ENCODE measurements at regions not wholly inside any gene's neighbourhood (a gene's known extent, or its start where the extent isn't known, plus 50 kb on each side); places are given as distances from the start of the nearest gene placed in this dataset.
"Not testable (repeated sequence)": the region's sequence is repeated elsewhere in the genome, so short reads cannot be mapped to it uniquely, and the experiment has no call there.

- not testable (repeated sequence) for ATAC-seq (replicated peaks); H3K27ac Mint-ChIP-seq; H3K4me3 Mint-ChIP-seq; H3K9me3 Mint-ChIP-seq; DNase-seq; H3K36me3 Mint-ChIP-seq (ENCODE audit: insufficient read depth); H3K4me1 Mint-ChIP-seq (ENCODE audit: low read depth in 2 of 2)
- peaks cover 13 to 26% of the 10 kb centered on the region in 2 donors for H3K27me3 Mint-ChIP-seq
These were observed 366.0 kb upstream of the SFSWAP start for GRCh38 chr12:131344715-131345520.

GRCh38 chr12:131345521-131346436 lies 365.1 kb upstream of the SFSWAP start:
- DNase-seq, result no peak
- Mint-ChIP-seq H3K4me1 (ENCODE audit: low read depth in 2 of 2) (no peaks in the 10 kb centered on the region), H3K4me3 (no peak overlapping the region), H3K27me3 (peaks cover 13 to 30% of the 10 kb centered on the region in 2 donors), H3K36me3 (ENCODE audit: insufficient read depth) (no peaks in the 10 kb centered on the region), H3K27ac (no peak overlapping the region), H3K9me3 (no peaks in the 10 kb centered on the region)
- no peak for ATAC-seq (replicated peaks)

GRCh38 chr12:131346555-131347344 lies 364.1 kb upstream of the SFSWAP start:
- ATAC-seq (replicated peaks) (no peak), DNase-seq (no peak)
- Mint-ChIP-seq H3K4me1 (ENCODE audit: low read depth in 2 of 2) (no peaks in the 10 kb centered on the region), H3K27ac (no peak overlapping the region), H3K36me3 (ENCODE audit: insufficient read depth) (no peaks in the 10 kb centered on the region), H3K9me3 (peaks cover 0 to 2% of the 10 kb centered on the region in 2 donors), H3K27me3 (peaks cover 13 to 30% of the 10 kb centered on the region in 2 donors), H3K4me3 (no peak overlapping the region)

GRCh38 chr12:131347345-131347714 lies 363.6 kb upstream of the SFSWAP start:
- ATAC-seq (replicated peaks) (no peak), DNase-seq (no peak)
- Mint-ChIP-seq H3K27ac (no peak overlapping the region), H3K4me1 (ENCODE audit: low read depth in 2 of 2) (no peaks in the 10 kb centered on the region), H3K9me3 (peaks cover 0 to 2% of the 10 kb centered on the region in 2 donors), H3K27me3 (peaks cover 13 to 30% of the 10 kb centered on the region in 2 donors), H3K36me3 (ENCODE audit: insufficient read depth) (no peaks in the 10 kb centered on the region), H3K4me3 (no peak overlapping the region)

- no peak overlapping the region for H3K27ac Mint-ChIP-seq
- no peak overlapping the region for H3K4me3 Mint-ChIP-seq
- DNase-seq (no peak), ATAC-seq (replicated peaks) (no peak)
- no peaks in the 10 kb centered on the region for H3K4me1 Mint-ChIP-seq (ENCODE audit: low read depth in 2 of 2)
- H3K36me3 Mint-ChIP-seq (ENCODE audit: insufficient read depth), result no peaks in the 10 kb centered on the region
- peaks cover 0 to 2% of the 10 kb centered on the region in 2 donors for H3K9me3 Mint-ChIP-seq
- H3K27me3 Mint-ChIP-seq, result peaks cover 13 to 33% of the 10 kb centered on the region in 2 donors
These were observed 363.2 kb upstream of the SFSWAP start for GRCh38 chr12:131347732-131348131.

- ATAC-seq (replicated peaks), result no peak
- no peak overlapping the region for H3K27ac Mint-ChIP-seq
- H3K4me3 Mint-ChIP-seq, result no peak overlapping the region
- H3K36me3 Mint-ChIP-seq (ENCODE audit: insufficient read depth), result no peaks in the 10 kb centered on the region
- peaks cover 0 to 2% of the 10 kb centered on the region in 2 donors for H3K9me3 Mint-ChIP-seq
- no peak for DNase-seq
- H3K4me1 Mint-ChIP-seq (ENCODE audit: low read depth in 2 of 2), result no peaks in the 10 kb centered on the region
- H3K27me3 Mint-ChIP-seq, result peaks cover 13 to 38% of the 10 kb centered on the region in 2 donors
These were observed 362.7 kb upstream of the SFSWAP start for GRCh38 chr12:131348231-131348630.

- ATAC-seq (replicated peaks), result no peak
- H3K27ac Mint-ChIP-seq, result no peak overlapping the region
- no peaks in the 10 kb centered on the region for H3K4me1 Mint-ChIP-seq (ENCODE audit: low read depth in 2 of 2)
- H3K36me3 Mint-ChIP-seq (ENCODE audit: insufficient read depth), result no peaks in the 10 kb centered on the region
- peaks cover 0 to 2% of the 10 kb centered on the region in 2 donors for H3K9me3 Mint-ChIP-seq
- H3K27me3 Mint-ChIP-seq, result peaks cover 13 to 39% of the 10 kb centered on the region in 2 donors
- no peak overlapping the region for H3K4me3 Mint-ChIP-seq
- no peak for DNase-seq
These were observed 362.2 kb upstream of the SFSWAP start for GRCh38 chr12:131348646-131349045.

- Mint-ChIP-seq H3K36me3 (ENCODE audit: insufficient read depth) (no peaks in the 10 kb centered on the region), H3K4me1 (ENCODE audit: low read depth in 2 of 2) (no peaks in the 10 kb centered on the region), H3K27ac (no peak overlapping the region), H3K27me3 (peaks cover 19 to 47% of the 10 kb centered on the region in 2 donors), H3K4me3 (no peak overlapping the region), H3K9me3 (peaks cover 0 to 2% of the 10 kb centered on the region in 2 donors)
- no peak for DNase-seq
- no peak for ATAC-seq (replicated peaks)
These were observed 361.3 kb upstream of the SFSWAP start for GRCh38 chr12:131349397-131350127.

GRCh38 chr12:131350943-131351318 lies 360.0 kb upstream of the SFSWAP start:
- no peak for ATAC-seq (replicated peaks)
- Mint-ChIP-seq H3K4me1 (ENCODE audit: low read depth in 2 of 2) (no peaks in the 10 kb centered on the region), H3K36me3 (ENCODE audit: insufficient read depth) (no peaks in the 10 kb centered on the region), H3K27ac (no peak overlapping the region), H3K27me3 (peaks cover 30 to 60% of the 10 kb centered on the region in 2 donors), H3K9me3 (peaks cover 0 to 2% of the 10 kb centered on the region in 2 donors), H3K4me3 (no peak overlapping the region)
- no peak for DNase-seq

GRCh38 chr12:131351319-131352028 lies 359.4 kb upstream of the SFSWAP start:
- DNase-seq, result no peak
- Mint-ChIP-seq H3K27ac (no peak overlapping the region), H3K36me3 (ENCODE audit: insufficient read depth) (no peaks in the 10 kb centered on the region), H3K9me3 (peaks cover 0 to 2% of the 10 kb centered on the region in 2 donors), H3K4me3 (no peak overlapping the region), H3K4me1 (ENCODE audit: low read depth in 2 of 2) (no peaks in the 10 kb centered on the region), H3K27me3 (peaks cover 35 to 65% of the 10 kb centered on the region in 2 donors)
- ATAC-seq (replicated peaks), result no peak

- no peak overlapping the region for H3K4me3 Mint-ChIP-seq
- DNase-seq, result no peak
- peaks cover 0 to 2% of the 10 kb centered on the region in 2 donors for H3K9me3 Mint-ChIP-seq
- H3K27me3 Mint-ChIP-seq, result peaks cover 44 to 74% of the 10 kb centered on the region in 2 donors
- ATAC-seq (replicated peaks), result no peak
- no peak overlapping the region for H3K27ac Mint-ChIP-seq
- no peaks in the 10 kb centered on the region for H3K4me1 Mint-ChIP-seq (ENCODE audit: low read depth in 2 of 2)
- no peaks in the 10 kb centered on the region for H3K36me3 Mint-ChIP-seq (ENCODE audit: insufficient read depth)
These were observed 358.5 kb upstream of the SFSWAP start for GRCh38 chr12:131352296-131352900.

- H3K27ac Mint-ChIP-seq, result no peak overlapping the region
- ATAC-seq (replicated peaks) (no peak), DNase-seq (no peak)
- peaks cover 48 to 74% of the 10 kb centered on the region in 2 donors for H3K27me3 Mint-ChIP-seq
- H3K9me3 Mint-ChIP-seq, result peaks cover 0 to 2% of the 10 kb centered on the region in 2 donors
- no peaks in the 10 kb centered on the region for H3K4me1 Mint-ChIP-seq (ENCODE audit: low read depth in 2 of 2)
- H3K4me3 Mint-ChIP-seq, result no peak overlapping the region
- no peaks in the 10 kb centered on the region for H3K36me3 Mint-ChIP-seq (ENCODE audit: insufficient read depth)
These were observed 357.5 kb upstream of the SFSWAP start for GRCh38 chr12:131353376-131353775.

All from effector memory CD8-positive, alpha-beta T cell (primary cell).